Activated T-helper 2 cell treated with anti-CD3 and anti-CD28 coated beads, Interferon-gamma antibody, Interleukin-2, Interleukin-4, amounts not matched to agents 10 μg/mL and 5 μg/mL and 100 μg/mL, durations not matched to agents 14 hours and 24 hours and 36 hours (primary cell): ENCODE measurements at regions not wholly inside any gene's neighbourhood (a gene's known extent, or its start where the extent isn't known, plus 50 kb on each side); places are given as distances from the start of the nearest gene placed in this dataset.

Source experiments
- DNase-seq: peaks from one replicate; pipeline ENCODE4 v3.0.0; 2021; ENCODE audit warnings: low spot score
- H3K27ac Mint-ChIP-seq: one replicate; pipeline ENCODE4 v1.8.0; 2021; ENCODE audit warnings: mixed read lengths
- H3K27me3 Mint-ChIP-seq: one replicate; pipeline ENCODE4 v1.8.0; 2021; ENCODE audit warnings: low read depth, mixed read lengths
- H3K36me3 Mint-ChIP-seq: one replicate; pipeline ENCODE4 v1.8.0; 2021; ENCODE audit warnings: low read depth, mixed read lengths
- H3K4me1 Mint-ChIP-seq: one replicate; pipeline ENCODE4 v1.8.0; 2021; ENCODE audit warnings: low read depth, mixed read lengths
- H3K4me3 Mint-ChIP-seq: one replicate; pipeline ENCODE4 v1.8.0; 2021; ENCODE audit warnings: low read depth, mild to moderate bottlenecking, moderate library complexity, mixed read lengths
- H3K9me3 Mint-ChIP-seq: one replicate; pipeline ENCODE4 v1.8.0; 2021; ENCODE audit warnings: mixed read lengths
- intact Hi-C: fragments of 100-400 bp; cut with micrococcal nuclease; formaldehyde crosslinking; loops from one replicate; pipeline ENCODE4 v1.15.1; 2023

GRCh38 chr7:41255716-41256115 is 447.2 kb downstream of the INHBA start:
- H3K36me3 Mint-ChIP-seq = no peaks in the 10 kb centered on the region
- no peaks in the 10 kb centered on the region for H3K4me1 Mint-ChIP-seq
- H3K9me3 Mint-ChIP-seq = peaks cover under 1% of the 10 kb centered on the region
- H3K27ac Mint-ChIP-seq = no peak overlapping the region
- no peak overlapping the region for H3K4me3 Mint-ChIP-seq
- intact Hi-C loops = no loop called here
- DNase-seq = no peak
- no peaks in the 10 kb centered on the region for H3K27me3 Mint-ChIP-seq

GRCh38 chr7:41255113-41255512 is 447.8 kb downstream of the INHBA start:
- DNase-seq = no peak
- intact Hi-C loops = no loop called here
- peaks cover 3% of the 10 kb centered on the region for H3K9me3 Mint-ChIP-seq
- no peak overlapping the region for H3K4me3 Mint-ChIP-seq
- no peaks in the 10 kb centered on the region for H3K36me3 Mint-ChIP-seq
- H3K4me1 Mint-ChIP-seq = no peaks in the 10 kb centered on the region
- no peaks in the 10 kb centered on the region for H3K27me3 Mint-ChIP-seq
- H3K27ac Mint-ChIP-seq = no peak overlapping the region

- DNase-seq = no peak
- Mint-ChIP-seq H3K36me3 (no peaks in the 10 kb centered on the region), H3K4me1 (no peaks in the 10 kb centered on the region), H3K27ac (no peak overlapping the region), H3K4me3 (no peak overlapping the region), H3K9me3 (peaks cover 3% of the 10 kb centered on the region), H3K27me3 (no peaks in the 10 kb centered on the region)
- intact Hi-C loops = no loop called here
Measured at GRCh38 chr7:41252957-41253356, 449.9 kb downstream of the INHBA start.

- Mint-ChIP-seq H3K27me3 (no peaks in the 10 kb centered on the region), H3K27ac (no peak overlapping the region), H3K9me3 (peaks cover 3% of the 10 kb centered on the region), H3K4me3 (no peak overlapping the region), H3K4me1 (no peaks in the 10 kb centered on the region), H3K36me3 (no peaks in the 10 kb centered on the region)
- no peak for DNase-seq
- intact Hi-C loops = no loop called here
Measured at GRCh38 chr7:41252551-41252950, 450.3 kb downstream of the INHBA start.

- Mint-ChIP-seq H3K4me1 (no peaks in the 10 kb centered on the region), H3K27ac (no peak overlapping the region), H3K4me3 (no peak overlapping the region), H3K36me3 (no peaks in the 10 kb centered on the region), H3K27me3 (no peaks in the 10 kb centered on the region), H3K9me3 (peaks cover 3% of the 10 kb centered on the region)
- no peak for DNase-seq
- intact Hi-C loops = no loop called here
Measured at GRCh38 chr7:41247143-41247865, 455.6 kb downstream of the INHBA start.

GRCh38 chr7:41245916-41246315 is 457.0 kb downstream of the INHBA start:
- Mint-ChIP-seq H3K9me3 (peaks cover 3% of the 10 kb centered on the region), H3K27ac (no peak overlapping the region), H3K36me3 (no peaks in the 10 kb centered on the region), H3K27me3 (no peaks in the 10 kb centered on the region), H3K4me3 (no peak overlapping the region), H3K4me1 (no peaks in the 10 kb centered on the region)
- DNase-seq = no peak
- intact Hi-C loops = no loop called here

- Mint-ChIP-seq H3K4me1 (no peaks in the 10 kb centered on the region), H3K27me3 (no peaks in the 10 kb centered on the region), H3K36me3 (no peaks in the 10 kb centered on the region), H3K4me3 (no peak overlapping the region), H3K27ac (no peak overlapping the region), H3K9me3 (peaks cover 4% of the 10 kb centered on the region)
- intact Hi-C loops = no loop called here
- DNase-seq = no peak
Measured at GRCh38 chr7:41244246-41244645, 458.6 kb downstream of the INHBA start.

GRCh38 chr7:41241641-41242040 is 461.2 kb downstream of the INHBA start:
- H3K27ac Mint-ChIP-seq = no peak overlapping the region
- peaks cover 4% of the 10 kb centered on the region for H3K9me3 Mint-ChIP-seq
- no peaks in the 10 kb centered on the region for H3K4me1 Mint-ChIP-seq
- intact Hi-C loops = no loop called here
- H3K27me3 Mint-ChIP-seq = no peaks in the 10 kb centered on the region
- H3K4me3 Mint-ChIP-seq = no peak overlapping the region
- no peaks in the 10 kb centered on the region for H3K36me3 Mint-ChIP-seq
- no peak for DNase-seq

- intact Hi-C loops = no loop called here
- H3K36me3 Mint-ChIP-seq = no peaks in the 10 kb centered on the region
Measured at GRCh38 chr7:41239596-41239995, 463.3 kb downstream of the INHBA start.

GRCh38 chr7:41238851-41239331 is 464.0 kb downstream of the INHBA start:
- no peak overlapping the region for H3K4me3 Mint-ChIP-seq
- no peaks in the 10 kb centered on the region for H3K36me3 Mint-ChIP-seq
- no peak overlapping the region for H3K27ac Mint-ChIP-seq
- no peaks in the 10 kb centered on the region for H3K4me1 Mint-ChIP-seq
- DNase-seq = no peak
- intact Hi-C loops = no loop called here
- H3K9me3 Mint-ChIP-seq = peaks cover 4% of the 10 kb centered on the region
- no peaks in the 10 kb centered on the region for H3K27me3 Mint-ChIP-seq

More at GRCh38 chr7:41239596-41239995, 463.3 kb downstream of the INHBA start:
- no peak overlapping the region for H3K27ac Mint-ChIP-seq
- H3K9me3 Mint-ChIP-seq = peaks cover 4% of the 10 kb centered on the region
- H3K4me1 Mint-ChIP-seq = no peaks in the 10 kb centered on the region
- H3K4me3 Mint-ChIP-seq = no peak overlapping the region
- H3K27me3 Mint-ChIP-seq = no peaks in the 10 kb centered on the region
- DNase-seq = no peak

- Mint-ChIP-seq H3K27me3 (no peaks in the 10 kb centered on the region), H3K4me1 (no peaks in the 10 kb centered on the region), H3K27ac (no peak overlapping the region), H3K9me3 (peaks cover 9% of the 10 kb centered on the region), H3K4me3 (no peak overlapping the region), H3K36me3 (no peaks in the 10 kb centered on the region)
- intact Hi-C loops = no loop called here
- no peak for DNase-seq
Measured at GRCh38 chr7:41237956-41238355, 464.9 kb downstream of the INHBA start.

GRCh38 chr7:41232086-41232485 is 470.8 kb downstream of the INHBA start:
- no peak overlapping the region for H3K27ac Mint-ChIP-seq
- intact Hi-C loops = no loop called here
- H3K4me3 Mint-ChIP-seq = no peak overlapping the region
- no peaks in the 10 kb centered on the region for H3K27me3 Mint-ChIP-seq
- H3K9me3 Mint-ChIP-seq = peaks cover 44% of the 10 kb centered on the region
- H3K4me1 Mint-ChIP-seq = no peaks in the 10 kb centered on the region
- no peak for DNase-seq
- no peaks in the 10 kb centered on the region for H3K36me3 Mint-ChIP-seq

- intact Hi-C loops = no loop called here
- no peak overlapping the region for H3K4me3 Mint-ChIP-seq
- peaks cover 18% of the 10 kb centered on the region for H3K9me3 Mint-ChIP-seq
- DNase-seq = no peak
- H3K4me1 Mint-ChIP-seq = no peaks in the 10 kb centered on the region
- no peaks in the 10 kb centered on the region for H3K27me3 Mint-ChIP-seq
- H3K27ac Mint-ChIP-seq = no peak overlapping the region
- H3K36me3 Mint-ChIP-seq = no peaks in the 10 kb centered on the region
Measured at GRCh38 chr7:41224063-41224763, 478.7 kb downstream of the INHBA start.
